ENCODE measurements at regions not wholly inside any gene's neighbourhood (a gene's known extent, or its start where the extent isn't known, plus 50 kb on each side); places are given as distances from the start of the nearest gene placed in this dataset.

- H3K27ac Mint-ChIP-seq: no peak overlapping the region
- no peaks in the 10 kb centered on the region for H4K20me1 ChIP-seq (replicated peaks; ENCODE audit: insufficient read depth)
- no peaks in the 10 kb centered on the region for H3K4me1 Mint-ChIP-seq
- no peaks in the 10 kb centered on the region for H3K9me2 ChIP-seq (ENCODE audit: insufficient read depth)
- H3K36me3 ChIP-seq (ENCODE audit: insufficient read depth): 0 out of 2 replicates have a peak, but pooled peaks cover 7% of the 10 kb centered on the region
- no peak overlapping the region for H3K4me3 ChIP-seq
- H3K9me3 Mint-ChIP-seq: peaks cover 87% of the 10 kb centered on the region
- H3K27ac ChIP-seq (ENCODE audit: low read depth): no peak overlapping the region
- H2AFZ ChIP-seq: no peak overlapping the region
- no peaks in the 10 kb centered on the region for H3K4me1 ChIP-seq (ENCODE audit: insufficient read depth)
- no peak for ATAC-seq
- no peak overlapping the region for H3K4me3 Mint-ChIP-seq
- no peaks in the 10 kb centered on the region for H3K27me3 ChIP-seq (ENCODE audit: insufficient read depth)
- peaks cover 29% of the 10 kb centered on the region for H3K36me3 Mint-ChIP-seq (ENCODE audit: low read depth)
- no peak overlapping the region for H3K4me2 ChIP-seq
- H3F3A ChIP-seq (replicated peaks; ENCODE audit: low read depth): no peaks in the 10 kb centered on the region
- H3K79me2 ChIP-seq (replicated peaks; ENCODE audit: insufficient read depth): no peaks in the 10 kb centered on the region
- no peak for DNase-seq (ENCODE audit: low spot score)
- H3K27me3 Mint-ChIP-seq (ENCODE audit: insufficient read depth, low read depth, poor library complexity): no peaks in the 10 kb centered on the region
- TF ChIP-seq POLR2AphosphoS5 (IDR thresholded peaks at IDR 0.05; ENCODE audit: low read depth) (no peak), ZNF462 (CRISPR knock-in tag; IDR thresholded peaks at IDR 0.05) (no peak), ZNF331 (CRISPR knock-in tag; IDR thresholded peaks at IDR 0.05; ENCODE audit: low read depth) (no peak)
Observed at GRCh38 chr20:54995553-54995952, 520.2 kb downstream of the DOK5 start.

- Mint-ChIP-seq H3K9me3 (peaks cover 87% of the 10 kb centered on the region), H3K27me3 (ENCODE audit: insufficient read depth, low read depth, poor library complexity) (no peaks in the 10 kb centered on the region), H3K27ac (no peak overlapping the region), H3K4me1 (no peaks in the 10 kb centered on the region), H3K36me3 (ENCODE audit: low read depth) (peaks cover 26% of the 10 kb centered on the region), H3K4me3 (no peak overlapping the region)
- Histone ChIP-seq H3F3A (replicated peaks; ENCODE audit: low read depth) (no peaks in the 10 kb centered on the region), H3K27me3 (ENCODE audit: insufficient read depth) (no peaks in the 10 kb centered on the region), H3K9me2 (ENCODE audit: insufficient read depth) (no peaks in the 10 kb centered on the region), H3K4me3 (no peak overlapping the region), H3K27ac (ENCODE audit: low read depth) (no peak overlapping the region), H2AFZ (no peak overlapping the region), H3K4me2 (no peak overlapping the region), H4K20me1 (replicated peaks; ENCODE audit: insufficient read depth) (no peaks in the 10 kb centered on the region), H3K79me2 (replicated peaks; ENCODE audit: insufficient read depth) (no peaks in the 10 kb centered on the region), H3K4me1 (ENCODE audit: insufficient read depth) (no peaks in the 10 kb centered on the region), H3K36me3 (ENCODE audit: insufficient read depth) (0 out of 2 replicates have a peak, but pooled peaks cover 10% of the 10 kb centered on the region)
- ATAC-seq (no peak), DNase-seq (ENCODE audit: low spot score) (no peak)
- TF ChIP-seq CREB1 (CRISPR knock-in tag; IDR thresholded peaks at IDR 0.05; ENCODE audit: low read depth) (no peak), ZNF462 (CRISPR knock-in tag; IDR thresholded peaks at IDR 0.05) (no peak), ZNF331 (CRISPR knock-in tag; IDR thresholded peaks at IDR 0.05; ENCODE audit: low read depth) (no peak), ETS1 (IDR thresholded peaks at IDR 0.05) (no peak)
Observed at GRCh38 chr20:54995011-54995410, 519.6 kb downstream of the DOK5 start.

Data from GM23338 (cell line).